Stimulated activated effector memory CD8-positive, alpha-beta T cell treated with anti-CD3 and anti-CD28 coated beads, Interleukin-12 subunit alpha, Interleukin-12 subunit beta, amount 100 ng/mL, for 72 hours (primary cell): ENCODE measurements at regions not wholly inside any gene's neighbourhood (a gene's known extent, or its start where the extent isn't known, plus 50 kb on each side); places are given as distances from the start of the nearest gene placed in this dataset.
"Not testable (repeated sequence)": the region's sequence is repeated elsewhere in the genome, so short reads cannot be mapped to it uniquely, and the experiment has no call there.

ENCODE experiments used
- ATAC-seq: fragments of 150-1000 bp; cut with Tn5 transposase; 2 replicates; pipeline ENCODE4 v1.10.0; 2021
- DNase-seq, 2 donors: peaks; one replicate each; pipeline ENCODE4 v3.0.0; 2021 to 2022; ENCODE audit warnings: low spot score in 2 of 2
- H3K27ac Mint-ChIP-seq: one replicate; pipeline ENCODE4 v1.8.0; 2022; ENCODE audit warnings: mild to moderate bottlenecking, mixed read lengths
- H3K36me3 Mint-ChIP-seq: one replicate; pipeline ENCODE4 v1.8.0; 2022; ENCODE audit warnings: mild to moderate bottlenecking, mixed read lengths
- H3K4me1 Mint-ChIP-seq: one replicate; pipeline ENCODE4 v1.8.0; 2022; ENCODE audit warnings: mixed read lengths
- H3K4me3 Mint-ChIP-seq: one replicate; pipeline ENCODE4 v1.8.0; 2022; ENCODE audit warnings: mild to moderate bottlenecking, mixed read lengths
- H3K9me3 Mint-ChIP-seq: one replicate; pipeline ENCODE4 v1.8.0; 2022; ENCODE audit warnings: mixed read lengths

DNA sequence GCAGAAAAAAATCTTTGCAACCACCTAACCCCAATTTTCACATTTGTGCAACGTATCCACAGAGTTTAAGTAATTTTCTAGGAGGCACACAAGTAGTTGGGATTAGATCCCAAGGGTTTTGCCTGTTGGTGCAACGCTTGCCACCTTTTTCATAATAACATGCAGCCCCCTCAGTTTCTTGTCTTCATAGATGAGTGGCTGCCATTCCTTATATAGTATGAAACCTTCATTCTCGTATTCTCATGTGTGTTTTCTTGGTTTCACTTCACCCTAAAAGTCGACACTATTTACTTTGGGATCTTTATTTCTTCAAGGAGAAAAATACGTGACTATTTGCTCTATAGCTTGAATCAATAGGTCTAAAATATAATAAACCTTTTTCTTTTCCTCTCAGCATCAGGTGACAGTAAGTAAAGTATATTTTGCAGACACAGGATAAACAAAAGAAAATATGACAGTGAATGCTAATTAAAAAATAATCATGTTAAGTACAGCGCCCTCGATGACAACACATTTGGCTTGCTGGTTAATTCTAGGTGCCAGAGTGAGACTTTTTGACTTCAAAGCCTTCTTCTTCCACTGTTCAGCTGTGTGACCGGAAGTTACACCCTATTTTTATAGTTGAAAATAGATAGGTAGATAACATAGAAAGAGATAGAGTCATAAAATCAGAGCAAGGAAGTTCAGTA is 342.8 kb upstream of the CCNG1 start:
- no peak for ATAC-seq
- no peak overlapping the region for H3K4me3 Mint-ChIP-seq
- no peak for DNase-seq

DNA sequence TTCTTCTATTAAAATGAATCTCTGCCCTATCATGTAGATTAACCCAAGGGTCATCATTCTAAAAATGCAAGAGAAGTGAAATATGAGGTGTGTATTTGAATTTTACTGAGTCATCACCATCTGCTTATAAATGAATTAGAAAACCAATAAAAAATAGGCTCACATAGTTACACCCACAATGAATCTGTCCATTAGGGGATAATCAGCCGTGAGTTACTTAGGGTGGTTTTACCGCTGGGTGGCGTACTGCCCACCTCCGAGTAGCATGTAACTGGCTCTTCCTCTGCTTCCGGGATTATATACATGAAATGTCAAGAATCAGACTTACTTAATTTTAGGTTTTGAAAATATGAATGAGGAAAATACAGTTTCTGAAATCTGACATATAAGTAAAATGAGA is 332.9 kb upstream of the CCNG1 start:
- Mint-ChIP-seq H3K27ac (no peak overlapping the region), H3K4me1 (no peaks in the 10 kb centered on the region), H3K36me3 (no peaks in the 10 kb centered on the region), H3K4me3 (no peak overlapping the region), H3K9me3 (peaks cover 18% of the 10 kb centered on the region)
- ATAC-seq (no peak), DNase-seq (no peak)

More for the DNA sequence above, 342.8 kb upstream of the CCNG1 start:
- Mint-ChIP-seq H3K36me3 (no peaks in the 10 kb centered on the region), H3K27ac (no peak overlapping the region), H3K4me1 (no peaks in the 10 kb centered on the region), H3K9me3 (no peaks in the 10 kb centered on the region)

DNA sequence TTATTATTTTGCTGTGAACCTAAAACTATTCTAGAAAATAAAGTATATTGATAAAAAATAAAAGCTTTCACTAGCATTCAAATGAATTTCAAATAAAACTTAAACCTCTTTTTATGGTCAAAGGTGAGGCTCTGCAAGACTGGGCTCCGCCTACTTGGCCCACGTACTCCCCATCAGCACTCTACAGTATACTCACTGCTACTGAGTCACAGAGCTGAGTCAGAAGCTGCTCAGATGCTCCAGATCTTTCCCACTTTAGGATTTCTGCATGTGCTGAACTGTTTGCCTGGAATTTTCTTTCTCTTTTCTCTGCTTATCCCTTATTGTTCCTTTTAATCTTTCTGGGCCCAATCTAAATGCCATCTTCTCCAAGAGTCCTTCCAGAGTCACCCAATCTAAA is 331.9 kb upstream of the CCNG1 start:
- Mint-ChIP-seq H3K36me3 (no peaks in the 10 kb centered on the region), H3K4me3 (no peak overlapping the region), H3K27ac (no peak overlapping the region), H3K9me3 (peaks cover 22% of the 10 kb centered on the region), H3K4me1 (no peaks in the 10 kb centered on the region)
- DNase-seq (no peak), ATAC-seq (no peak)

DNA sequence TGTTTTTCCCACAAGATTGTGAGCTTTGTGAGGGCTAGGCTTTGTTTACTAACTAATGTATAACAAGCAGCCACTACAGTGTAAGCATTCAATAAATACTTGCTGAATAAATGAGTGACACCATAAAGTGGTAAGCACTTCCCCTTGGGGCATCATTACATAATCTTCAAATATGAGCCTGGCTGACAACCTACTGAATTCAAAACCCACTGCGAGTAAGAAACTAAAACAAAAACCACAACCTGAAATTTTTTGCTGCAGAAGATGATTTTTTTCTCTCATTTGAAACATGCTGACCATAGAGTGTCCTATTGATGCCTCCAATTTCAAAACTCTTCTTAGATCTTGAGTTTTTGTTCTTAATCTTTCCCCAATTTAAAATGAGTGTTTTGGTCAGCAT is 331.3 kb upstream of the CCNG1 start:
- Mint-ChIP-seq H3K4me1 (no peaks in the 10 kb centered on the region), H3K4me3 (no peak overlapping the region), H3K36me3 (no peaks in the 10 kb centered on the region), H3K9me3 (peaks cover 19% of the 10 kb centered on the region), H3K27ac (no peak overlapping the region)
- ATAC-seq = no peak
- DNase-seq = no peak

DNA sequence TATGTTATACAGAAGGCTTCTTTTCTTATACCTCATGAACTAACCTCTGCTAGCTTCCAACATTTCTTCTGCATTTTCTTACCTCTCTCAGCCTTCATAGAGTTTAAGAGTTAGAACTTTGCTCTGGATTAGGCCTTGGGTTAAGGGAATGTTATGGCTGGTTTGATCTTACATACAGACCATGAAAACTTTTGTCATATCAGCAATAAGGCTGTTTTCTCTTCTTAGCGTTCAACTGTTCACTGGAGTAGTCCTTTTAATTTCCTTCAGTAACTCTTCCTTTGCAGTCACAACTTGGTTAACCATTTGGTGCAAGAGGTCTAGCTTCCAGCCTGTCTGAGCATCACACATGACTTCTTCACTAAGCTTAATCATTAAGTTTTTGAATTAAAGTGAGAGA is 329.0 kb upstream of the CCNG1 start:
- no peaks in the 10 kb centered on the region for H3K36me3 Mint-ChIP-seq
- no peak for ATAC-seq
- peaks cover 20% of the 10 kb centered on the region for H3K9me3 Mint-ChIP-seq
- no peak for DNase-seq
- no peak overlapping the region for H3K4me3 Mint-ChIP-seq
- no peak overlapping the region for H3K27ac Mint-ChIP-seq
- no peaks in the 10 kb centered on the region for H3K4me1 Mint-ChIP-seq

DNA sequence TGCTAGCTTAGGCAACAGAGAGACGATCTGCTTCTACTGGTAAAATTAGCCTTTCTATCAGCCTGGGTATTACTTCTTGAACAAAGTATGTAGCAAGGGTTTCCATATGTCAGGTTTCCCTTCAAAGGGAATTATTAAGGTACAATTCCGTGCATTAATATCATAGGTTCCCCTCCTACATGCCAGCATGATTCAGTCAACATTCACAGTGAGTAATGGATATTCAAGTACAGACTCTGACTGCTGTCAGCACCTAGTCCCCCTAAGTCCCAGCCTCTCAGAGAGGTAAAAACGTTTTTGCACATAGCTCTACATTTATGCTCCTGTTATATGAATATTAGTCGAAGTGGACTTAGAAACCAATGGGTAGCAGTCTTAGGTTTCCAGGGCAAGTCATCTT is 322.4 kb upstream of the CCNG1 start:
- Mint-ChIP-seq H3K4me1 (no peaks in the 10 kb centered on the region), H3K9me3 (peaks cover 7% of the 10 kb centered on the region), H3K27ac (no peak overlapping the region), H3K36me3 (no peaks in the 10 kb centered on the region), H3K4me3 (no peak overlapping the region)
- ATAC-seq = no peak
- no peak for DNase-seq

DNA sequence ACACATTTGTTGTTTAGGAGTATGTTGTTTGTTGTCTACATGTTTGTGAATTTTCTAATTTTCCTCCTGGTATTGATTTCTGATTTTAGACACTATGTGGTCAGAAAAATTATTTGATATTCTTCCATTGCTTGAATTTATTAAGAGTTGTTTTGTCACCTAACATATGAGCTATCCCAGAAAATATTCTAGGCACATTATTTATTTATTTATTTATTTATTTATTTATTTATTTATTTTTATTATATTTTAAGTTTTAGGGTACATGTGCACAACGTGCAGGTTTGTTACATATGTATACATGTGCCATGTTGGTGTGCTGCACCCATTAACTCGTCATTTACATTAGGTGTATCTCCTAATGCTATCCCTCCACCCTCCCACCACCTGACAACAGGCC is 320.8 kb upstream of the CCNG1 start:
- H3K4me3 Mint-ChIP-seq, H3K27ac Mint-ChIP-seq, ATAC-seq, H3K4me1 Mint-ChIP-seq, H3K36me3 Mint-ChIP-seq, DNase-seq: not testable (repeated sequence)
- peaks cover 14% of the 10 kb centered on the region for H3K9me3 Mint-ChIP-seq

DNA sequence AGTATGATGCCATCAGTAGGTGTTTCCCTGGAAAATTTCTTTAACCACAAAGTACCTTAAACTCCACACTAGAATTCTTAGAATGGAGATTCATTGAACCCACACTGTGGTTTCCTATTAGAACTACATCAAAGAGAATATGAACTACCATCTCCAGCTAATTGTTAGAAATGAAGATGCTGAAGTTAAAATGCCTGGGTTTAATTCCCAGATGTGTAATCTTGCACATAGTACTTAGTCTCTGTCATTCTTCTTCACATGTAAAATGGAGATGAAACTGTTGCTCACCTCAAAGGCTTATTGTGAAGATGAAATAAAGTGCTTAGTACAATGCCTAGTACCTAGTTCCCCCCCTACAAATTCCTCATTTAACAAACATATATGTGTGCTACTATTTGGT is 303.3 kb upstream of the CCNG1 start:
- DNase-seq (no peak), ATAC-seq (no peak)
- Mint-ChIP-seq H3K27ac (no peak overlapping the region), H3K4me3 (no peak overlapping the region), H3K9me3 (no peaks in the 10 kb centered on the region), H3K4me1 (no peaks in the 10 kb centered on the region), H3K36me3 (no peaks in the 10 kb centered on the region)

DNA sequence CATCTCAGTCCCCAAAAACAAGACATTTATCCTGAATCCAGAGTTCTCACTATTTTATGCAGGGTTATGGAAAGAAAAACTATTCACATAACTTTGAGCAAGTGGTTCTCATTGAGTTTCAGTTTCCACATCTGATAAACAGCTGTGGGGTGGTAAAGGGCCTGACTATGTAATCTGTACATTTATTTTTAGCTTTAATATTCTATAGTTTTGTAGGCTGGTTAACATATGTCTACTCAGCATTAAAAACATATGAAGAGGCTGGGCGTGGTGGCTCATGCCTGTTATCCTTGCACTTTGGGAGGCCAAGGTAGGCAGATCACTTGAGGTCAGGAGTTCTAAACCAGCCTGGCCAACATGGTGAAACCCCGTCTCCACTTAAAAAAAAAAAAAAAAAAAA is 301.5 kb upstream of the CCNG1 start:
- ATAC-seq = no peak
- Mint-ChIP-seq H3K4me1 (no peaks in the 10 kb centered on the region), H3K36me3 (no peaks in the 10 kb centered on the region)

DNA sequence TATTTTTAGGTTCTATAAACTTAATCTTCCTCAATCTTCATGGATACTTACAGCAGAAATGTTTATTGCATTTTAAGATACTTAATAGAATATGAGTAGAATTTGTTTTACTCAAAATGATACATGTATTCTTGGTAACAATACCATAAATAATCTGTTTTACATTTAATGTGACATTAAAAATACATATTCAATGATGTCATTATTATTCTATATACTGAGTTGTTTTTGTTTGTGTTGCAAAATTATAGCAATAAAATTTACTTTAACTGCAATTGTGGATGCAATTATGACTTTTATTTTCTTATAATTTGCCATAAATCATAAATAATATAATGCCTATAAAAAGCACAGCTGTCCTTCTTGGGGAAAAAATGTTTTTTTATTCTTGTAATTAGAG is 275.9 kb upstream of the CCNG1 start:
- Mint-ChIP-seq H3K36me3 (no peaks in the 10 kb centered on the region), H3K27ac (no peak overlapping the region), H3K4me1 (no peaks in the 10 kb centered on the region), H3K4me3 (no peak overlapping the region), H3K9me3 (peaks cover 9% of the 10 kb centered on the region)
- ATAC-seq (no peak), DNase-seq (no peak)

More for the DNA sequence above, 301.5 kb upstream of the CCNG1 start:
- Mint-ChIP-seq H3K27ac (no peak overlapping the region), H3K9me3 (peaks cover 7% of the 10 kb centered on the region), H3K4me3 (no peak overlapping the region)
- no peak for DNase-seq

DNA sequence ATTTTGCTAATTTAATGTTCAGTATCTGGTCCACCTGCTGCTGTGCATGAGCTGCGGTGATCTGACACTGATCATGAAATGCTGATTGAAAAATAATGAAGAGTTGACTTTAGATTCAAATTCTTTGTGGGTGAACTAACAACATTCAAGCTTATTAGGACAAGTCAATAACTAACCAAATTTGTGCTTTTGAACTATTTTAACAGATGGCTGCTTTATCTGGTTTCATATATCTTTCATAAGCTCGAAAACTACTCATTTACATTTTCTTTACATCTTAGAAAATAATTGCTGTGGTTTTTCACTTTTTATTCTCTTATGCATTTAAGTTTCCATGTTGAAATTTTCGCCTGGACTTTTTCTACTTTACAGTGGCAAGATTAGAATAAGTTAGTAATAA is 274.8 kb upstream of the CCNG1 start:
- Mint-ChIP-seq H3K4me1 (no peaks in the 10 kb centered on the region), H3K27ac (no peak overlapping the region), H3K4me3 (no peak overlapping the region), H3K36me3 (no peaks in the 10 kb centered on the region), H3K9me3 (peaks cover 5% of the 10 kb centered on the region)
- ATAC-seq (no peak), DNase-seq (no peak)

DNA sequence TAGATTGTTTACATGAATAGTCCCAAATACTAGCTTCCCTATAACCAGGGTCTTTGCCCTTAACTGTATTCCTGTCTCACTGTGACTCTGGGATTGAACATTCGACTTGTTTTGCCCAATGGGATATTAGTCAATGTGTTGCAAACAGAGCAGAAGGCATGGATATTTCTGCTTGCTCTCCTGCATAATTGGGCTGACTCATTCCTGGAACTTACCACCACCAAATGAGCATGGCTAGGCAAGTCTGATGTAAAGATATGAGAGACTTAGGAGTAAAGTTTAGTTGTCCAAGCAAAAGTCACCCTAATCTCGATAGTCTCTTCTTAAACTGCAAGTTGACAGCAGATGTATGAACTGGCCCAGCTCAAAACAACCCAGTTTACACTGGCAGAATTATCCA is 273.5 kb upstream of the CCNG1 start:
- Mint-ChIP-seq H3K4me1 (no peaks in the 10 kb centered on the region), H3K9me3 (peaks cover 13% of the 10 kb centered on the region), H3K4me3 (no peak overlapping the region), H3K27ac (no peak overlapping the region), H3K36me3 (no peaks in the 10 kb centered on the region)
- DNase-seq = no peak
- no peak for ATAC-seq

DNA sequence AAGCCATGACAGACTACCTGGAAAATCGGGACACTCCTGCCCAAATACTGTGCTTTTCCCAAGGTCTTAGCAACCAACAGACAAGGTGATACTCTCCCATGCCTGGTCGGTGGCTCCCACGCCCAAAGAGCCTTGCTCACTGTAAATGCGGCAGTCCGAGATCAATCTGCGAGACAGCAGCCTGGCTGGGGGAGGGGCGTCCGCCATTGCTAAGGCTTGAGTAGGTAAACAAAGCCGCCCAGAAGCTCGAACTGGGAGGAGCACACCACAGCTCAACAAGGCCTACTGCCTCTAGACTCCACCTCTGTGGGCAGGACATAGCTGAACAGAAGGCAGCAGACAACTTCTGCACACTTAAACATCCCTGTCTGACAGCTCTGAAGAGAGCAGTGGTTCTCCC is 272.1 kb upstream of the CCNG1 start:
- H3K27ac Mint-ChIP-seq = no peak overlapping the region

DNA sequence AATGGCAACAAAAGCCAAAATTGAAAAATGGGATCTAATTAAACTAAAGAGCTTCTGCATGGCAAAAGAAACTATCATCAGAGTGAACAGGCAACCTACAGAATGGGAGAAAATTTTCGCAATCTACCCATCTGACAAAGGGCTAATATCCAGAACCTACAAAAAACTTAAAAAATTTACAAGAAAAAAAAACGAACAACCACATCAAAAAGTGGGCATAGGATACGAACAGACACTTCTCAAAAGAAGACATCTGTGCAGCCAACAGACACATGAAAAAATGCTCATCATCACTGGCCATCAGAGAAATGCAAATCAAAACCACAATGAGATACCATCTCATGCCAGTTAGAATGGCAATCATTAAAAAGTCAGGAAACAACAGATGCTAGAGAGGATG is 267.2 kb upstream of the CCNG1 start:
- H3K9me3 Mint-ChIP-seq = peaks cover 21% of the 10 kb centered on the region
- not testable (repeated sequence) for H3K4me1 Mint-ChIP-seq, H3K27ac Mint-ChIP-seq, DNase-seq, ATAC-seq, H3K4me3 Mint-ChIP-seq, H3K36me3 Mint-ChIP-seq

More for the DNA sequence above, 272.1 kb upstream of the CCNG1 start:
- DNase-seq (no peak), ATAC-seq (no peak)
- Mint-ChIP-seq H3K4me3 (no peak overlapping the region), H3K4me1 (no peaks in the 10 kb centered on the region), H3K36me3 (no peaks in the 10 kb centered on the region), H3K9me3 (peaks cover 18% of the 10 kb centered on the region)

DNA sequence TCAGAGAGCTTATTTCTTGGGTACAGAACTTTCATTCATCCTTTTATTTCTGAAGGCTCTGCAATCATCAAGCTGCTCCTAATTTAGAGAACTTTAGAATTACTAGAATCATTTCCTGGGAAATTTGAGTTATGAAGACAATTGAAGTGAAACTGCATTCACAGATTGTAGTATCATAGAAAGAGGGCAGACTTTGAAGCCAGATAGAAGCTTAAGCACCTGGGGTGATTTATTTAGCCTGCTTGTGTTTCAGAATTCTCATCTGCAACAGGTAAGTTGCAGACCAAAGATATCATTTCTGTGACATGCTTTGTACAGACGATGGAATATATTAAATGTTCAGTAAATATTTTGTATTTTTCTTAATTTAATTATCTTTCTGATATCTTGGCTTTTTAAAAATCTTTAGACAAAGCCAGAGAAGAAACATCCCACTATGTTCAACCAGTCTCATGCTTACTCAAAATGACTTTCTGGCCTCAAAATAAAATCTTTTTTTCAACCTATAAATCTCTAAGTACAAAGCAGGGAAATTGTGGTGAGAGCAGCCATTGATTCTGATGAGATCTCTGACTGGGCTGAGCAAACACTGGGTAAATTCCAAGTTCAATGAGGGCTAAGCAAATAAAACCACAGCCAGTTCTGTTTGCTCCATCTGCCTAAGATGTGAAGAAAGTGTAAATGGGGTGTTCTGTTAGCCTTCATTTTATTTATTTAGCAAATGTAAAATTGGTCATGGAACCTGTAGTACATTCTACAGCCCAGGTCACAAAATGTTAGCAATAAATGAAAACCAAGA is 264.7 kb upstream of the CCNG1 start:
- no peaks in the 10 kb centered on the region for H3K4me1 Mint-ChIP-seq
- no peak overlapping the region for H3K4me3 Mint-ChIP-seq
- ATAC-seq = no peak
- peaks cover 15% of the 10 kb centered on the region for H3K9me3 Mint-ChIP-seq
- H3K27ac Mint-ChIP-seq = no peak overlapping the region
- no peak for DNase-seq
- no peaks in the 10 kb centered on the region for H3K36me3 Mint-ChIP-seq

DNA sequence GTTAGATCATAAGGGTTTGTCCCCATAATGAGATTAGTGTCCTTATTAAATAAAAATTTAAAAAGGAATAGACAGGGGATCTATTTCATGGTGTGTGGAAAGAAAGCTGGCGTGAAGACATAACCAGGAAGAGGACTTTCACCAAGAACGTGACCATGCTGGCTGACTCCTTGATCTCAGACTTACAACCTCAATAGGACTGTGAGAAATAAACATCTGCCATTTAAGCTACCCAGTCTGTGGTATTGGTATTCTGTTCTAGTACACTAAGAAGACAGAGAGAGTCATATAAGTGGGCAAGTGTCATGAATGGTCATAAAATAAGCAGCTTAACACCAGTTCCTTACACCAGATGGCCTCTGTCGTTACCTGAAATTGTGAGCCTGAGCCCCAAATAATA is 259.4 kb upstream of the CCNG1 start:
- Mint-ChIP-seq H3K27ac (no peak overlapping the region), H3K4me1 (no peaks in the 10 kb centered on the region), H3K9me3 (peaks cover 9% of the 10 kb centered on the region), H3K36me3 (no peaks in the 10 kb centered on the region), H3K4me3 (no peak overlapping the region)
- ATAC-seq (no peak), DNase-seq (no peak)
